GM23338 (cell line): ENCODE measurements at regions not wholly inside any gene's neighbourhood (a gene's known extent, or its start where the extent isn't known, plus 50 kb on each side); places are given as distances from the start of the nearest gene placed in this dataset.

ENCODE experiments used
- ATAC-seq: fragments of 200-7000 bp; cut with Tn5 transposase; 3 replicates; pipeline ENCODE4 v1.9.1; 2020
- DNase-seq: peaks from one replicate; pipeline ENCODE4 v3.0.0-alpha.2; 2015; ENCODE audit warnings: low spot score
- H2AFZ ChIP-seq: fragments of 200-600 bp; sonication (generic); 2 replicates; pipeline ENCODE4 v1.8.0; 2016; ENCODE audit warnings: antibody characterized with exemption, mild to moderate bottlenecking, moderate library complexity
- H3F3A ChIP-seq: fragments of 200-600 bp; sonication (generic); replicated peaks from 2 replicates; pipeline ENCODE4 v1.8.0; 2017; ENCODE audit warnings: antibody characterized with exemption, mixed run types, low read depth
- H3K27ac ChIP-seq: fragments of 200-600 bp; sonication (generic); 2 replicates; pipeline ENCODE4 v1.6.1; 2016; ENCODE audit warnings: low read depth
- H3K27me3 ChIP-seq: fragments of 200-600 bp; sonication (generic); 2 replicates; pipeline ENCODE4 v1.8.0; 2016; ENCODE audit warnings: mild to moderate bottlenecking, mixed run types, moderate library complexity; ENCODE audit not compliant: insufficient read depth
- H3K36me3 ChIP-seq: fragments of 200-600 bp; sonication (generic); 2 replicates; pipeline ENCODE4 v1.8.0; 2016; ENCODE audit warnings: mild to moderate bottlenecking; ENCODE audit not compliant: insufficient read depth
- H3K4me1 ChIP-seq: fragments of 200-600 bp; sonication (generic); 2 replicates; pipeline ENCODE4 v1.8.0; 2016; ENCODE audit warnings: mild to moderate bottlenecking, moderate library complexity; ENCODE audit not compliant: insufficient read depth
- H3K4me2 ChIP-seq: fragments of 200-600 bp; sonication (generic); 2 replicates; pipeline ENCODE4 v1.7.1; 2017; ENCODE audit warnings: mixed run types
- H3K4me3 ChIP-seq: fragments of 200-600 bp; sonication (generic); 2 replicates; pipeline ENCODE4 v1.6.1; 2016; ENCODE audit warnings: mixed run types
- H3K79me2 ChIP-seq: fragments of 200-600 bp; sonication (generic); replicated peaks from 2 replicates; pipeline ENCODE4 v1.8.0; 2017; ENCODE audit warnings: mild to moderate bottlenecking; ENCODE audit not compliant: insufficient read depth
- H3K9me2 ChIP-seq: fragments of 200-600 bp; sonication (generic); 2 replicates; pipeline ENCODE4 v1.8.0; 2017; ENCODE audit not compliant: insufficient read depth
- H4K20me1 ChIP-seq: fragments of 200-600 bp; sonication (generic); replicated peaks from 2 replicates; pipeline ENCODE4 v1.8.0; 2017; ENCODE audit warnings: mild to moderate bottlenecking; ENCODE audit not compliant: insufficient read depth
- H3K27ac Mint-ChIP-seq: 2 replicates; pipeline ENCODE4 v1.8.0; 2020; ENCODE audit warnings: inconsistent platforms, mild to moderate bottlenecking, moderate library complexity, mixed read lengths
- H3K27me3 Mint-ChIP-seq: 3 replicates; pipeline ENCODE4 v1.8.0; 2022; ENCODE audit warnings: low read depth, mild to moderate bottlenecking, moderate library complexity, mixed read lengths, inconsistent platforms; ENCODE audit not compliant: insufficient read depth, poor library complexity
- H3K36me3 Mint-ChIP-seq: 3 replicates; pipeline ENCODE4 v1.8.0; 2021; ENCODE audit warnings: low read depth, mild to moderate bottlenecking, inconsistent platforms, moderate library complexity, mixed read lengths
- H3K4me1 Mint-ChIP-seq: 3 replicates; pipeline ENCODE4 v1.8.0; 2020; ENCODE audit warnings: mild to moderate bottlenecking, inconsistent platforms, mixed read lengths
- H3K4me3 Mint-ChIP-seq: 3 replicates; pipeline ENCODE4 v1.8.0; 2021; ENCODE audit warnings: moderate library complexity, mild to moderate bottlenecking, inconsistent platforms, mixed read lengths
- H3K9me3 Mint-ChIP-seq: 3 replicates; pipeline ENCODE4 v1.8.0; 2020; ENCODE audit warnings: moderate library complexity, mild to moderate bottlenecking, inconsistent platforms, mixed read lengths
- CREB1 ChIP-seq: fragments of 250-450 bp; sonication (Bioruptor Pico); IDR thresholded peaks from 2 replicates; pipeline ENCODE4 v1.5.0; 2020; ENCODE audit warnings: low read depth, mild to moderate bottlenecking, moderate library complexity
- EZH2 ChIP-seq: fragments of 200-600 bp; sonication (generic); IDR thresholded peaks from one replicate; pipeline ENCODE4 v1.8.0; 2017; ENCODE audit warnings: antibody characterized with exemption, mild to moderate bottlenecking, low read depth; ENCODE audit not compliant: unreplicated experiment
- JUNB ChIP-seq: IDR thresholded peaks from one replicate; pipeline ENCODE4 v1.6.1; 2016; ENCODE audit warnings: antibody characterized with exemption; ENCODE audit not compliant: unreplicated experiment
- NANOG ChIP-seq: IDR thresholded peaks from 2 replicates; pipeline ENCODE4 v1.6.1; 2016; ENCODE audit warnings: antibody characterized with exemption, borderline replicate concordance
- REST ChIP-seq: IDR thresholded peaks from one replicate; pipeline ENCODE4 v1.6.1; 2018; ENCODE audit warnings: antibody characterized with exemption; ENCODE audit not compliant: unreplicated experiment
- STAT1 ChIP-seq: IDR thresholded peaks from one replicate; pipeline ENCODE4 v1.6.1; 2016; ENCODE audit warnings: antibody characterized with exemption; ENCODE audit not compliant: unreplicated experiment
- TF ChIP-seq, protein P1 (sequence below): fragments of 250-450 bp; sonication (Bioruptor Pico); IDR thresholded peaks from 2 replicates; pipeline ENCODE4 v1.5.0; 2020; ENCODE audit warnings: mild to moderate bottlenecking, moderate library complexity

- H3K4me1 ChIP-seq, result no peaks in the 10 kb centered on the region
- H3F3A ChIP-seq, result no peaks in the 10 kb centered on the region
- no peak for ATAC-seq
- peak overlapping the region; percentile 21 for H3K27ac Mint-ChIP-seq
- H2AFZ ChIP-seq, result peak overlapping the region; percentile 63
- H3K79me2 ChIP-seq, result no peaks in the 10 kb centered on the region
- H3K4me1 Mint-ChIP-seq, result peaks cover 11% of the 10 kb centered on the region; the same call in 2 of the 3 replicates
- no peaks in the 10 kb centered on the region for H4K20me1 ChIP-seq
- H3K36me3 Mint-ChIP-seq, result no peaks in the 10 kb centered on the region
- no peak for DNase-seq
- H3K27me3 Mint-ChIP-seq, result no peaks in the 10 kb centered on the region
- peaks cover 8% of the 10 kb centered on the region; the same call in 1 of the 2 replicates for H3K9me2 ChIP-seq
- no peak overlapping the region for H3K4me2 ChIP-seq
- H3K4me3 Mint-ChIP-seq, result no peak overlapping the region
- no peaks in the 10 kb centered on the region for H3K9me3 Mint-ChIP-seq
- H3K27me3 ChIP-seq, result no peaks in the 10 kb centered on the region
- no peaks in the 10 kb centered on the region for H3K36me3 ChIP-seq
- no peak overlapping the region for H3K4me3 ChIP-seq
- no peak for TF ChIP-seq JUNB
- TF ChIP-seq, protein P1, sequence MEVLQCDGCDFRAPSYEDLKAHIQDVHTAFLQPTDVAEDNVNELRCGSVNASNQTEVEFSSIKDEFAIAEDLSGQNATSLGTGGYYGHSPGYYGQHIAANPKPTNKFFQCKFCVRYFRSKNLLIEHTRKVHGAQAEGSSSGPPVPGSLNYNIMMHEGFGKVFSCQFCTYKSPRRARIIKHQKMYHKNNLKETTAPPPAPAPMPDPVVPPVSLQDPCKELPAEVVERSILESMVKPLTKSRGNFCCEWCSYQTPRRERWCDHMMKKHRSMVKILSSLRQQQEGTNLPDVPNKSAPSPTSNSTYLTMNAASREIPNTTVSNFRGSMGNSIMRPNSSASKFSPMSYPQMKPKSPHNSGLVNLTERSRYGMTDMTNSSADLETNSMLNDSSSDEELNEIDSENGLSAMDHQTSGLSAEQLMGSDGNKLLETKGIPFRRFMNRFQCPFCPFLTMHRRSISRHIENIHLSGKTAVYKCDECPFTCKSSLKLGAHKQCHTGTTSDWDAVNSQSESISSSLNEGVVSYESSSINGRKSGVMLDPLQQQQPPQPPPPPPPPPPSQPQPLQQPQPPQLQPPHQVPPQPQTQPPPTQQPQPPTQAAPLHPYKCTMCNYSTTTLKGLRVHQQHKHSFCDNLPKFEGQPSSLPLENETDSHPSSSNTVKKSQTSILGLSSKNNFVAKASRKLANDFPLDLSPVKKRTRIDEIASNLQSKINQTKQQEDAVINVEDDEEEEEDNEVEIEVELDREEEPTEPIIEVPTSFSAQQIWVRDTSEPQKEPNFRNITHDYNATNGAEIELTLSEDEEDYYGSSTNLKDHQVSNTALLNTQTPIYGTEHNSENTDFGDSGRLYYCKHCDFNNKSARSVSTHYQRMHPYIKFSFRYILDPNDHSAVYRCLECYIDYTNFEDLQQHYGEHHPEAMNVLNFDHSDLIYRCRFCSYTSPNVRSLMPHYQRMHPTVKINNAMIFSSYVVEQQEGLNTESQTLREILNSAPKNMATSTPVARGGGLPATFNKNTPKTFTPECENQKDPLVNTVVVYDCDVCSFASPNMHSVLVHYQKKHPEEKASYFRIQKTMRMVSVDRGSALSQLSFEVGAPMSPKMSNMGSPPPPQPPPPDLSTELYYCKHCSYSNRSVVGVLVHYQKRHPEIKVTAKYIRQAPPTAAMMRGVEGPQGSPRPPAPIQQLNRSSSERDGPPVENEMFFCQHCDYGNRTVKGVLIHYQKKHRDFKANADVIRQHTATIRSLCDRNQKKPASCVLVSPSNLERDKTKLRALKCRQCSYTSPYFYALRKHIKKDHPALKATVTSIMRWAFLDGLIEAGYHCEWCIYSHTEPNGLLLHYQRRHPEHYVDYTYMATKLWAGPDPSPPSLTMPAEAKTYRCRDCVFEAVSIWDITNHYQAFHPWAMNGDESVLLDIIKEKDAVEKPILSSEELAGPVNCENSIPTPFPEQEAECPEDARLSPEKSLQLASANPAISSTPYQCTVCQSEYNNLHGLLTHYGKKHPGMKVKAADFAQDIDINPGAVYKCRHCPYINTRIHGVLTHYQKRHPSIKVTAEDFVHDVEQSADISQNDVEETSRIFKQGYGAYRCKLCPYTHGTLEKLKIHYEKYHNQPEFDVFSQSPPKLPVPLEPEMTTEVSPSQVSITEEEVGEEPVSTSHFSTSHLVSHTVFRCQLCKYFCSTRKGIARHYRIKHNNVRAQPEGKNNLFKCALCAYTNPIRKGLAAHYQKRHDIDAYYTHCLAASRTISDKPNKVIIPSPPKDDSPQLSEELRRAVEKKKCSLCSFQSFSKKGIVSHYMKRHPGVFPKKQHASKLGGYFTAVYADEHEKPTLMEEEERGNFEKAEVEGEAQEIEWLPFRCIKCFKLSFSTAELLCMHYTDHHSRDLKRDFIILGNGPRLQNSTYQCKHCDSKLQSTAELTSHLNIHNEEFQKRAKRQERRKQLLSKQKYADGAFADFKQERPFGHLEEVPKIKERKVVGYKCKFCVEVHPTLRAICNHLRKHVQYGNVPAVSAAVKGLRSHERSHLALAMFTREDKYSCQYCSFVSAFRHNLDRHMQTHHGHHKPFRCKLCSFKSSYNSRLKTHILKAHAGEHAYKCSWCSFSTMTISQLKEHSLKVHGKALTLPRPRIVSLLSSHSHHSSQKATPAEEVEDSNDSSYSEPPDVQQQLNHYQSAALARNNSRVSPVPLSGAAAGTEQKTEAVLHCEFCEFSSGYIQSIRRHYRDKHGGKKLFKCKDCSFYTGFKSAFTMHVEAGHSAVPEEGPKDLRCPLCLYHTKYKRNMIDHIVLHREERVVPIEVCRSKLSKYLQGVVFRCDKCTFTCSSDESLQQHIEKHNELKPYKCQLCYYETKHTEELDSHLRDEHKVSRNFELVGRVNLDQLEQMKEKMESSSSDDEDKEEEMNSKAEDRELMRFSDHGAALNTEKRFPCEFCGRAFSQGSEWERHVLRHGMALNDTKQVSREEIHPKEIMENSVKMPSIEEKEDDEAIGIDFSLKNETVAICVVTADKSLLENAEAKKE, result no peak
- no peak for TF ChIP-seq STAT1
- no peak overlapping the region for H3K27ac ChIP-seq
These were observed 481.3 kb upstream of the CITED2 start for GRCh38 chr6:139855671-139856311.

GRCh38 chr6:139853302-139853992 is 479.0 kb upstream of the CITED2 start:
- no peaks in the 10 kb centered on the region for H3K27me3 ChIP-seq
- no peaks in the 10 kb centered on the region for H3K9me3 Mint-ChIP-seq
- TF ChIP-seq EZH2, result no peak
- TF ChIP-seq REST, result no peak
- TF ChIP-seq CREB1, result no peak
- TF ChIP-seq NANOG, result no peak
- no peak for TF ChIP-seq STAT1
- no peaks in the 10 kb centered on the region for H3K36me3 ChIP-seq
- peaks cover 11% of the 10 kb centered on the region; the same call in 2 of the 3 replicates for H3K4me1 Mint-ChIP-seq
- peaks cover 2% of the 10 kb centered on the region for H3K27me3 Mint-ChIP-seq
- no peak for ATAC-seq
- no peaks in the 10 kb centered on the region for H3K79me2 ChIP-seq
- no peak overlapping the region for H3K4me3 Mint-ChIP-seq
- peak overlapping the region; percentile 6; the same call in 1 of the 2 replicates for H2AFZ ChIP-seq
- DNase-seq, result no peak
- no peak overlapping the region for H3K4me3 ChIP-seq
- H3K9me2 ChIP-seq, result no peaks in the 10 kb centered on the region; the same call in 1 of the 2 replicates
- H3K4me2 ChIP-seq, result no peak overlapping the region
- H3K27ac Mint-ChIP-seq, result no peak overlapping the region
- H3K27ac ChIP-seq, result no peak overlapping the region
- no peaks in the 10 kb centered on the region for H4K20me1 ChIP-seq
- H3K36me3 Mint-ChIP-seq, result no peaks in the 10 kb centered on the region
- no peaks in the 10 kb centered on the region for H3K4me1 ChIP-seq
- H3F3A ChIP-seq, result no peaks in the 10 kb centered on the region
